ENCODE measurements at regions not wholly inside any gene's neighbourhood (a gene's known extent, or its start where the extent isn't known, plus 50 kb on each side); places are given as distances from the start of the nearest gene placed in this dataset.

GRCh38 chr9:85155352-85155751 lies 485.8 kb downstream of the NTRK2 start:
- DNase-seq = peak; percentile 81

GRCh38 chr9:85151741-85152140 lies 482.2 kb downstream of the NTRK2 start:
- DNase-seq = no peak

GRCh38 chr9:85151162-85151561 lies 481.6 kb downstream of the NTRK2 start:
- no peak for DNase-seq

- DNase-seq = no peak
Measured at GRCh38 chr9:85147046-85147640, 477.6 kb downstream of the NTRK2 start.

GRCh38 chr9:85142968-85143367 lies 473.4 kb downstream of the NTRK2 start:
- no peak for DNase-seq

GRCh38 chr9:85142496-85142911 lies 473.0 kb downstream of the NTRK2 start:
- peak; percentile 48 for DNase-seq

GRCh38 chr9:85137696-85138095 lies 468.2 kb downstream of the NTRK2 start:
- DNase-seq = no peak

- DNase-seq = no peak
Measured at GRCh38 chr9:85136987-85137386, 467.5 kb downstream of the NTRK2 start.

GRCh38 chr9:85136507-85136906 lies 467.0 kb downstream of the NTRK2 start:
- no peak for DNase-seq

- DNase-seq = no peak
Measured at GRCh38 chr9:85130764-85131163, 461.2 kb downstream of the NTRK2 start.

GRCh38 chr9:85130260-85130659 lies 460.7 kb downstream of the NTRK2 start:
- no peak for DNase-seq

- no peak for DNase-seq
Measured at GRCh38 chr9:85129514-85129913, 460.0 kb downstream of the NTRK2 start.

GRCh38 chr9:85118990-85119755 lies 449.6 kb downstream of the NTRK2 start:
- no peak for DNase-seq

GRCh38 chr9:85117831-85118230 lies 448.3 kb downstream of the NTRK2 start:
- no peak for DNase-seq

GRCh38 chr9:85115473-85115872 lies 445.9 kb downstream of the NTRK2 start:
- no peak for DNase-seq

GRCh38 chr9:85114799-85115198 lies 445.3 kb downstream of the NTRK2 start:
- no peak for DNase-seq

GRCh38 chr9:85112933-85113418 lies 443.4 kb downstream of the NTRK2 start:
- no peak for DNase-seq

- peak; percentile 30 for DNase-seq
Measured at GRCh38 chr9:85112391-85112790, 442.9 kb downstream of the NTRK2 start.

- no peak for DNase-seq
Measured at GRCh38 chr9:85108746-85109145, 439.2 kb downstream of the NTRK2 start.

GRCh38 chr9:85108229-85108628 lies 438.7 kb downstream of the NTRK2 start:
- DNase-seq = no peak

GRCh38 chr9:85089188-85089969 lies 419.9 kb downstream of the NTRK2 start:
- DNase-seq = no peak

- no peak for DNase-seq
Measured at GRCh38 chr9:85081963-85082362, 412.4 kb downstream of the NTRK2 start.

- no peak for DNase-seq
Measured at GRCh38 chr9:85079349-85079748, 409.8 kb downstream of the NTRK2 start.
